CD4-positive, alpha-beta T cell (primary cell): ENCODE measurements at regions not wholly inside any gene's neighbourhood (a gene's known extent, or its start where the extent isn't known, plus 50 kb on each side); places are given as distances from the start of the nearest gene placed in this dataset.
"Not testable (repeated sequence)": the region's sequence is repeated elsewhere in the genome, so short reads cannot be mapped to it uniquely, and the experiment has no call there.

Experiments used
- ATAC-seq: fragments of 200-7000 bp; cut with Tn5 transposase; one replicate; pipeline ENCODE4 v1.10.0; 2022; ENCODE audit warnings: mild to moderate bottlenecking; ENCODE audit not compliant: poor library complexity
- CTCF ChIA-PET: fragments of 350-600 bp; sonication (Branson Sonifier 250); formaldehyde crosslinking; loops from one replicate; lab custom pipeline; 2021; ENCODE audit warnings: antibody characterized with exemption, inconsistent platforms; lab: Charles Lee
- POLR2A ChIA-PET: fragments of 350-600 bp; sonication (Branson Sonifier 250); formaldehyde crosslinking; loops from one replicate; lab custom pipeline; 2021; ENCODE audit warnings: antibody characterized with exemption, inconsistent platforms; lab: Charles Lee
- DNase-seq, 14 experiments: peaks; one replicate each; pipeline ENCODE4 v3.0.0-alpha.2; 2013 to 2020; ENCODE audit warnings: mixed read lengths in 2 of 14
- H3K27ac ChIP-seq, 2 donors: one replicate each; pipeline versions ENCODE4 v1.5.1 to v1.7.0; 2013; ENCODE audit warnings: low read length in 2 of 2, low read depth in 1 of 2, mild to moderate bottlenecking in 1 of 2
- H3K27me3 ChIP-seq, 2 experiments: 1 replicate in 1 of 2; 2 replicates in 1 of 2; pipeline versions ENCODE4 v1.6.1 to v1.7.0; 2013; ENCODE audit warnings: low read length in 2 of 2, control low read depth in 1 of 2, mild to moderate bottlenecking in 1 of 2, moderate library complexity in 1 of 2; ENCODE audit not compliant: insufficient read depth in 2 of 2, control insufficient read depth in 1 of 2
- H3K36me3 ChIP-seq: one replicate; pipeline ENCODE4 v1.6.1; 2013; ENCODE audit warnings: low read length, control low read depth; ENCODE audit not compliant: insufficient read depth
- H3K4me1 ChIP-seq: one replicate; pipeline ENCODE4 v1.6.1; 2013; ENCODE audit warnings: low read length, control low read depth; ENCODE audit not compliant: insufficient read depth
- H3K4me3 ChIP-seq: one replicate; pipeline ENCODE4 v1.5.1; 2013; ENCODE audit warnings: mild to moderate bottlenecking, low read length, moderate library complexity
- H3K9me3 ChIP-seq, 2 experiments: 1 replicate in 1 of 2; 2 replicates in 1 of 2; pipeline versions ENCODE4 v1.6.1 to v1.7.0; 2013; ENCODE audit warnings: low read length in 2 of 2, mild to moderate bottlenecking in 2 of 2, control low read depth in 1 of 2, moderate library complexity in 1 of 2; ENCODE audit not compliant: control insufficient read depth in 1 of 2, insufficient read depth in 1 of 2
- H3K27ac Mint-ChIP-seq: one replicate; pipeline ENCODE4 v1.8.0; 2020; ENCODE audit warnings: mixed read lengths
- H3K27me3 Mint-ChIP-seq: one replicate; pipeline ENCODE4 v1.8.0; 2021; ENCODE audit warnings: mixed read lengths
- H3K36me3 Mint-ChIP-seq: one replicate; pipeline ENCODE4 v1.8.0; 2021; ENCODE audit warnings: low read depth, mixed read lengths
- H3K4me1 Mint-ChIP-seq: one replicate; pipeline ENCODE4 v1.8.0; 2021; ENCODE audit warnings: low read depth, mixed read lengths
- H3K4me3 Mint-ChIP-seq: one replicate; pipeline ENCODE4 v1.8.0; 2020; ENCODE audit warnings: mild to moderate bottlenecking, mixed read lengths
- H3K9me3 Mint-ChIP-seq: one replicate; pipeline ENCODE4 v1.8.0; 2020; ENCODE audit warnings: mixed read lengths
- intact Hi-C, 2 experiments: fragments of 100-400 bp; cut with DNase I in 1 of 2; cut with micrococcal nuclease in 1 of 2; formaldehyde crosslinking; loops; one replicate each; pipeline versions ENCODE4 v1.15.1 to v1.9.0; 2023 to 2025; cut with DNase I, micrococcal nuclease

DNA sequence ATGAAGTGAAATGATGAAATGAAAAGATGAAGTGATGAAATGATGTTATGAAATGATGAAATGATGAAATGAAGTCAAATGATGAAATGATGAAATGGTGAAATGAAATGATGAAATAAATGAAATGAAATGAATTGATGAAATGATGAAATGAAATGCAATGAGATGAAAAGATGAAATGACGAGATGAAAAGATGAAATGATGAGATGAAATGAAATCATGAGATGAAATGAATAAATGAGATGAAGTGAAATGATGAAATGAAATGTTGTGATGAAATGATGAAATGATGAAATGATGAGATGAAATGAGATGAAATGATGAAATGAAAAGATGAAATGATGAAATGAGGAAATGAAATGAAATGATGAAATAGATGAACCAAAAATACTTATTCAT is 315.3 kb downstream of the TP53TG3F start:
- H3K27me3 ChIP-seq, H3K4me1 Mint-ChIP-seq, H3K4me3 ChIP-seq, intact Hi-C loops, POLR2A ChIA-PET, H3K9me3 ChIP-seq, H3K27ac ChIP-seq, DNase-seq, H3K27ac Mint-ChIP-seq, CTCF ChIA-PET, H3K36me3 ChIP-seq, H3K36me3 Mint-ChIP-seq, H3K4me3 Mint-ChIP-seq, ATAC-seq, H3K4me1 ChIP-seq, H3K9me3 Mint-ChIP-seq, H3K27me3 Mint-ChIP-seq: not testable (repeated sequence)

DNA sequence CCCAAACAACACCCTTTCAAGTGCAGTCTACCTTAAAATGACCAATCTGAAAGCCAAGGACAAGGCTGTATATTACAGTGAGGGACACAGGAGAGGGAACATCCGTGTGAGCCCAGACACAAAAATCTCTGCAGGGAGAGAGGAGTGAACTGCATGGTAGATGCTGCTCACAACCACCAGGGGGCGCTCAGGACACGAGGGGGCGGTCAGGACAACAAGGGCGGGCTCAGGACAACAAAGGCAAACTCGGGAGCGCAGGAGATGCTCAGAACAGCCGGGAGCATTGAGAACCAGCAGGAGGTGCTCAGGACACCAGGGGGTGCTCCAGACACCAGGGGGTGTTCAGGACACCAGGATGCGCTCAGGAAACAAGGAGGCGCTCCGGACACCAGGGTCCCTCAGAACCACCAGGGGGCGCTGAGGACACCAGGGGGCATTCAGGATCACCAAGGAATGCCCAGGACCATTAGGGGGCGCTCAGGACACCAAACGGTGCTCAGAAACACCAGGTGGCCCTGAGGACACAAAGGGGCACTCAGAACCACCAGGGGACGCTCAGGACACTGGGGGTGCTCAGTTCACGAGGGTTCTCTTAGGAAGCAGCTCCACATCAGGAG is 357.0 kb downstream of the TP53TG3F start:
- H3K4me1 Mint-ChIP-seq, H3K4me1 ChIP-seq, POLR2A ChIA-PET, H3K27ac Mint-ChIP-seq, H3K9me3 Mint-ChIP-seq, DNase-seq, H3K9me3 ChIP-seq, ATAC-seq, H3K27ac ChIP-seq, H3K4me3 Mint-ChIP-seq, H3K27me3 ChIP-seq, intact Hi-C loops, H3K36me3 Mint-ChIP-seq, H3K36me3 ChIP-seq, CTCF ChIA-PET, H3K27me3 Mint-ChIP-seq, H3K4me3 ChIP-seq: not testable (repeated sequence)

DNA sequence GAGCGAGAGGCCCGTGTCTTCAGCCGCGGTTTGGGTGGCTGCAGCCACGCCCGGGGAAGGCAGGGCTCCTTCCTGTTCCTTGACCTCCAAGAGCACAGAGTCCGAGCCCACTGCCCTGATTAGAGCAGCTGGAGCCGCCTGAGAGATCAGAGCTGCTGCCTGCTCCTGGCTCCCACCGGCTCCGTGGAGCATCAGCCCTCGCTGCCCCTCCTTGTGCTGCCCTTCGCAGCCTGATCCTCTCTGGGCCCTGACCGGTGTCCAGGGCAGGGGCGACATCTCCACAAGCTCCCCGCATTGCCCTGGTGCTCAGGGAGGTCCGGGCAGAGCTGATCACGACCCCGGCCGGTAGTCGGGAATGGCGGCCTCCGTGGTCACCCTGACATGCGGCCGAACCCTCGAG is 365.3 kb downstream of the TP53TG3F start:
- H3K36me3 Mint-ChIP-seq, H3K9me3 Mint-ChIP-seq, H3K27ac ChIP-seq, ATAC-seq, intact Hi-C loops, H3K4me1 Mint-ChIP-seq, H3K4me3 ChIP-seq, H3K9me3 ChIP-seq, DNase-seq, CTCF ChIA-PET, H3K36me3 ChIP-seq, H3K4me3 Mint-ChIP-seq, H3K27me3 Mint-ChIP-seq, POLR2A ChIA-PET, H3K4me1 ChIP-seq, H3K27me3 ChIP-seq, H3K27ac Mint-ChIP-seq: not testable (repeated sequence)

DNA sequence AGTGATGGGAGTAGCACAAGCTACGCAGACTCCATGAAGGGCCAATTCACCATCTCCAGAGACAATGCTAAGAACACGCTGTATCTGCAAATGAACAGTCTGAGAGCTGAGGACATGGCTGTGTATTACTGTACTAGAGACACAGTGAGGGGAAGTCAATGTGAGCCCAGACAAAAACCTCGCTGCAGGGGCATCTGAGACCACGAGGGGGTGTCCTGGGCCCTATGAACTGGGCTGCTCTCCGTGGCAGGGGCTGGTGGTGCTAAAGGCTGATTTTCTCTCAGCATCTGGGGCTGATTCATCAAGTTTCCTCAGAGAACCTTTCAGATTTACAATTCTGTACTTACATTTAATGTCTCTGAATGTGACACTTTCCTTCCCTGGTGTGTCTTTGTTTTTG is 368.1 kb downstream of the TP53TG3F start:
- H3K27me3 Mint-ChIP-seq, H3K9me3 Mint-ChIP-seq, intact Hi-C loops, H3K4me1 Mint-ChIP-seq, H3K36me3 ChIP-seq, POLR2A ChIA-PET, H3K27me3 ChIP-seq, DNase-seq, H3K4me1 ChIP-seq, H3K4me3 Mint-ChIP-seq, H3K27ac Mint-ChIP-seq, ATAC-seq, H3K36me3 Mint-ChIP-seq, H3K4me3 ChIP-seq, H3K27ac ChIP-seq, CTCF ChIA-PET, H3K9me3 ChIP-seq: not testable (repeated sequence)

DNA sequence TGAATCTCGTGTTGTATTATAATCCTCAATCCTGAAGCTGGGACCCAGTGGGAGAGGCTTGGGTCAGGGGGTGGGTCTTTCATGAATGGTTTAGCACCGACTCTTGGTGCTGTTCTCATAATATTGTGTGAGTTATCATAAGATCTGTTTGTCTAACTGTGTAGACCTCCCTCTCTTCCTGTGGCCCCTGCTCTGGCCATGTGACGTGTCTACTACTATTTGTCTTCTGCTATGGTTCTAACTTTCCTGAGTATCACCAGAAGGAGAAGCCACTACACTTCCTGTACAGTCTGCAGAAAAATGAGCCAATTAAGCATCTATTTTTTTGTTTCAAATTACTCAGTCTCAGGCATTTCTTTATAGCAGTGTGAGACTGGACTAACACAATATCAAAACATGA is 379.7 kb downstream of the TP53TG3F start:
- POLR2A ChIA-PET, H3K9me3 Mint-ChIP-seq, H3K27me3 Mint-ChIP-seq, DNase-seq, H3K4me1 ChIP-seq, H3K4me3 Mint-ChIP-seq, H3K4me1 Mint-ChIP-seq, H3K27me3 ChIP-seq, H3K27ac ChIP-seq, H3K27ac Mint-ChIP-seq, CTCF ChIA-PET, H3K36me3 ChIP-seq, H3K9me3 ChIP-seq, H3K36me3 Mint-ChIP-seq, intact Hi-C loops, H3K4me3 ChIP-seq: not testable (repeated sequence)
- ATAC-seq = peak; percentile 64

DNA sequence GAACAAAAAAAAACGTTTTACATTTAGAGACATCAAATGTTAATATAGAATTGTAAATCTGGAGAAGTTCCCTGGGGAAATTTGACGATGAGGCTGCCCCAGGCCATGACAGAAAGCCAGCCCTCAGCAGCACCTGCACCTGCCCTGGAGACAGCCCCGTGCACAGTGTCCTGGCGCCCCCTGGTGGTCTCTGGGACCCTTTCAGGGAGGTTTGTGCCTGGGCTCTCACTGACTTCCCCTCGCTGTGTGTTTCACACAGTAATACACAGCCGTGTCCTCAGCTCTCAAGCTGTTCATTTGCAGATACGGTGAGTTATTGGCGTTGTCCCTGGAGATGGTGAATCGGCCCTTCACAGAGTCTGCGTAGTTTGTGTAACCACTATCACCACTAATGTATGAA is 385.1 kb downstream of the TP53TG3F start:
- H3K4me3 Mint-ChIP-seq, H3K9me3 Mint-ChIP-seq, H3K36me3 Mint-ChIP-seq, H3K4me1 ChIP-seq, POLR2A ChIA-PET, intact Hi-C loops, CTCF ChIA-PET, H3K27ac ChIP-seq, ATAC-seq, H3K4me1 Mint-ChIP-seq, H3K27me3 ChIP-seq, H3K27me3 Mint-ChIP-seq, H3K4me3 ChIP-seq, H3K9me3 ChIP-seq, H3K36me3 ChIP-seq, H3K27ac Mint-ChIP-seq: not testable (repeated sequence)
- peak in 1 of 14 experiments; percentile 1 for DNase-seq
